ENCODE measurements at regions not wholly inside any gene's neighbourhood (a gene's known extent, or its start where the extent isn't known, plus 50 kb on each side); places are given as distances from the start of the nearest gene placed in this dataset.

- no peak for TF ChIP-seq CTCF (IDR thresholded peaks at IDR 0.05; ENCODE audit: low read depth, low read length)
- Histone ChIP-seq H3K27me3 (no peaks in the 10 kb centered on the region), H3K9me3 (no peaks in the 10 kb centered on the region), H3K4me1 (no peaks in the 10 kb centered on the region), H3K36me3 (no peaks in the 10 kb centered on the region), H3K4me3 (ENCODE audit: low read depth, low read length) (no peak overlapping the region)
- DNase-seq = no peak
Measured at GRCh38 chr14:30252783-30253674, 305.9 kb upstream of the G2E3 start.

GRCh38 chr14:30256627-30257026 is 302.3 kb upstream of the G2E3 start:
- no peak for DNase-seq
- TF ChIP-seq CTCF (IDR thresholded peaks at IDR 0.05; ENCODE audit: low read depth, low read length) = no peak
- Histone ChIP-seq H3K27me3 (no peaks in the 10 kb centered on the region), H3K9me3 (no peaks in the 10 kb centered on the region), H3K36me3 (no peaks in the 10 kb centered on the region), H3K4me1 (no peaks in the 10 kb centered on the region), H3K4me3 (ENCODE audit: low read depth, low read length) (no peak overlapping the region)

GRCh38 chr14:30257946-30258661 is 300.9 kb upstream of the G2E3 start:
- TF ChIP-seq CTCF (IDR thresholded peaks at IDR 0.05; ENCODE audit: low read depth, low read length) = no peak

GRCh38 chr14:30260833-30261607 is 297.9 kb upstream of the G2E3 start:
- Histone ChIP-seq H3K4me3 (ENCODE audit: low read depth, low read length) (no peak overlapping the region), H3K4me1 (no peaks in the 10 kb centered on the region), H3K36me3 (no peaks in the 10 kb centered on the region), H3K9me3 (no peaks in the 10 kb centered on the region), H3K27me3 (no peaks in the 10 kb centered on the region)
- no peak for DNase-seq
- no peak for TF ChIP-seq CTCF (IDR thresholded peaks at IDR 0.05; ENCODE audit: low read depth, low read length)

More at GRCh38 chr14:30257946-30258661, 300.9 kb upstream of the G2E3 start:
- DNase-seq = no peak
- H3K27me3 ChIP-seq = no peaks in the 10 kb centered on the region
- no peaks in the 10 kb centered on the region for H3K9me3 ChIP-seq
- no peaks in the 10 kb centered on the region for H3K36me3 ChIP-seq
- H3K4me1 ChIP-seq = no peaks in the 10 kb centered on the region
- H3K4me3 ChIP-seq (ENCODE audit: low read depth, low read length) = no peak overlapping the region

GRCh38 chr14:30264161-30264560 is 294.8 kb upstream of the G2E3 start:
- no peaks in the 10 kb centered on the region for H3K27me3 ChIP-seq
- no peaks in the 10 kb centered on the region for H3K9me3 ChIP-seq
- H3K4me3 ChIP-seq (ENCODE audit: low read depth, low read length) = no peak overlapping the region
- no peak for DNase-seq
- no peaks in the 10 kb centered on the region for H3K4me1 ChIP-seq
- H3K36me3 ChIP-seq = no peaks in the 10 kb centered on the region
- no peak for TF ChIP-seq CTCF (IDR thresholded peaks at IDR 0.05; ENCODE audit: low read depth, low read length)
